HG02884 (cell line): ENCODE measurements at regions not wholly inside any gene's neighbourhood (a gene's known extent, or its start where the extent isn't known, plus 50 kb on each side); places are given as distances from the start of the nearest gene placed in this dataset.

Source experiments
- ATAC-seq: cut with Tn5 transposase; IDR thresholded peaks from one replicate; pipeline ENCODE4 v1.9.1; 2021; ENCODE audit warnings: mild to moderate bottlenecking, moderate library complexity; ENCODE audit not compliant: unreplicated experiment

- no peak for ATAC-seq
These were observed 831.5 kb upstream of the TMEM132C start for GRCh38 chr12:127435439-127435838.

- no peak for ATAC-seq
These were observed 828.3 kb upstream of the TMEM132C start for GRCh38 chr12:127438512-127439244.

- no peak for ATAC-seq
These were observed 821.3 kb upstream of the TMEM132C start for GRCh38 chr12:127445581-127446139.

- ATAC-seq = no peak
These were observed 818.1 kb upstream of the TMEM132C start for GRCh38 chr12:127448906-127449305.

GRCh38 chr12:127450826-127451225, 816.1 kb upstream of the TMEM132C start:
- ATAC-seq = no peak

- no peak for ATAC-seq
These were observed 811.4 kb upstream of the TMEM132C start for GRCh38 chr12:127455347-127456265.

- no peak for ATAC-seq
These were observed 809.2 kb upstream of the TMEM132C start for GRCh38 chr12:127457726-127458125.

GRCh38 chr12:127459166-127459565, 807.8 kb upstream of the TMEM132C start:
- ATAC-seq = no peak

GRCh38 chr12:127459687-127460086, 807.3 kb upstream of the TMEM132C start:
- no peak for ATAC-seq

- ATAC-seq = no peak
These were observed 803.7 kb upstream of the TMEM132C start for GRCh38 chr12:127463237-127463636.

- no peak for ATAC-seq
These were observed 797.6 kb upstream of the TMEM132C start for GRCh38 chr12:127469331-127469730.

GRCh38 chr12:127473766-127474165, 793.2 kb upstream of the TMEM132C start:
- ATAC-seq = no peak

- no peak for ATAC-seq
These were observed 787.7 kb upstream of the TMEM132C start for GRCh38 chr12:127479256-127479655.

GRCh38 chr12:127480775-127481314, 786.1 kb upstream of the TMEM132C start:
- no peak for ATAC-seq

GRCh38 chr12:127482950-127483349, 784.0 kb upstream of the TMEM132C start:
- no peak for ATAC-seq

GRCh38 chr12:127485528-127485927, 781.4 kb upstream of the TMEM132C start:
- ATAC-seq = no peak

- no peak for ATAC-seq
These were observed 779.9 kb upstream of the TMEM132C start for GRCh38 chr12:127487031-127487430.

- ATAC-seq = no peak
These were observed 777.9 kb upstream of the TMEM132C start for GRCh38 chr12:127489061-127489460.

GRCh38 chr12:127494961-127495915, 771.7 kb upstream of the TMEM132C start:
- ATAC-seq = no peak

GRCh38 chr12:127496255-127496654, 770.7 kb upstream of the TMEM132C start:
- ATAC-seq = no peak
